ENCODE measurements at regions not wholly inside any gene's neighbourhood (a gene's known extent, or its start where the extent isn't known, plus 50 kb on each side); places are given as distances from the start of the nearest gene placed in this dataset.

DNA sequence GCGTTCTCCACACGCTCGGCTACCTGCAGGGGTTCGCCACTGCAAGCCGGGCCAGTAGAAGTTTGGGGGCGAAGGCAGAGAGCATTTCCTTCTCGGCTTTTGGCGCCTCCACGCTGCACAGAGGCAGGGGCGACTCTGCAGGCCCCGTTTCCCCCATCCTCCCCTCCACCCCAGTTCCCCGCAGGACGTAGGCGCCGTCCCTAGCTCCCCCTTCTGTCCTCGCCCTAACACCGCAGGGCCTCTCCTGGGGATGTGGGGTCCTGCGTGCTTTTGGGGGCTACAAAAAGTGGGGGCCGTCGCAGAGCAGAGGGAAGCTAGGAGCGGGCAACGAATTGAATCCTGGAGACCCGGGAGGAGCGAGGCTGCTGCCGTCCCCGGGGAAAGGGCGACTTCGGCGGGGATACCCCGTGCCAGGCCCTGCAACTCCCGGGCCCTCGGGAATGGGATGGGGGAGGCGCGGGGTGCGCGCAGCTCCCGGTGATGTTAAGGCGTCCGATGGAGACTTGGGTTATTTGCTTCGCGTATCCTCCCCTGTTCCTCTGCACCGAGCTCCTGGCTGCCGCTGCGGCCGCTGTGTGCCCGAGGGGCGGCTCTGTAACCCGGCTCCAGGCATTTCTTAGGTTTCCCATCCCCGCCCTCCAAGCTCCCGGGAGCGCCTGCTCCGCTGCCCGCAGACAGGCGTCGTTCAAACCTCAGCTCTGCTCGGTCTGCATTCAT is 255.9 kb upstream of the SOX21 start:
- TF ChIP-seq EZH2 (IDR thresholded peaks at IDR 0.05; ENCODE audit: low read length, missing control alignments), result peak; percentile 25
- TF ChIP-seq, protein P1, sequence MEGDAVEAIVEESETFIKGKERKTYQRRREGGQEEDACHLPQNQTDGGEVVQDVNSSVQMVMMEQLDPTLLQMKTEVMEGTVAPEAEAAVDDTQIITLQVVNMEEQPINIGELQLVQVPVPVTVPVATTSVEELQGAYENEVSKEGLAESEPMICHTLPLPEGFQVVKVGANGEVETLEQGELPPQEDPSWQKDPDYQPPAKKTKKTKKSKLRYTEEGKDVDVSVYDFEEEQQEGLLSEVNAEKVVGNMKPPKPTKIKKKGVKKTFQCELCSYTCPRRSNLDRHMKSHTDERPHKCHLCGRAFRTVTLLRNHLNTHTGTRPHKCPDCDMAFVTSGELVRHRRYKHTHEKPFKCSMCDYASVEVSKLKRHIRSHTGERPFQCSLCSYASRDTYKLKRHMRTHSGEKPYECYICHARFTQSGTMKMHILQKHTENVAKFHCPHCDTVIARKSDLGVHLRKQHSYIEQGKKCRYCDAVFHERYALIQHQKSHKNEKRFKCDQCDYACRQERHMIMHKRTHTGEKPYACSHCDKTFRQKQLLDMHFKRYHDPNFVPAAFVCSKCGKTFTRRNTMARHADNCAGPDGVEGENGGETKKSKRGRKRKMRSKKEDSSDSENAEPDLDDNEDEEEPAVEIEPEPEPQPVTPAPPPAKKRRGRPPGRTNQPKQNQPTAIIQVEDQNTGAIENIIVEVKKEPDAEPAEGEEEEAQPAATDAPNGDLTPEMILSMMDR (conservative IDR thresholded peaks at IDR 0.05 in 1 of 2, IDR thresholded peaks at IDR 0.05 in 1 of 2; ENCODE audit: low read depth in 1 of 2, low read length in 2 of 2), result peak in 1 of 2 donors; percentile 9
